ENCODE measurements at regions not wholly inside any gene's neighbourhood (a gene's known extent, or its start where the extent isn't known, plus 50 kb on each side); places are given as distances from the start of the nearest gene placed in this dataset.

DNA sequence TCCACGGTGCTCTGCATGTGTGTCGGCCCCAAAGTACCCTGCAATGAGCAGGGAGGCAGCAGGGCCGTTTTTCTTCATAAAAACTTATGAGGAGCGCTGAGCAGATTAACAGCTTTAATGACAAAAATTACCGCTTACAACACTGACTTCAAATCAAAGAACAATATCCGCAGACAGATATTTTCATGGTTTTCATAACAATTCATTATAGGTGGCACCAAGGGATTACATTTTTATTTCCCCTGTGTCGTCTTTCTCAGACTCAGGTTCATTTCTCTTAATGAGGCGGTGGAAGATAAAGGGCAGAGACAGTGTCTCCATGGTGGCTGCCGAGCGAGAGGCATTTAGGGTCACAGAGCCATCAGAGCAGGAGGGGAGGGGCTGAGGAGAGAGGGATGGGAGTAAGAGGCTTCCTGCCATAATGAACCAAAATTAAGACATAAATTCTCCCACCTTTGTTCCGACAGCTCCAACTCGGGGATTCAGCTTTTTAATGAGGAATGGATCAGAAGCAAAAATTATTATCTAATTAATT is 240.7 kb upstream of the CLINT1 start:
- ATAC-seq = no peak
- no peaks in the 10 kb centered on the region for H3K9me3 ChIP-seq
- H3K4me1 ChIP-seq = no peaks in the 10 kb centered on the region
- H3K27me3 ChIP-seq = no peaks in the 10 kb centered on the region
- H3K4me3 ChIP-seq = no peak overlapping the region
- H3K27ac ChIP-seq = no peak overlapping the region
- H3K36me3 ChIP-seq (replicated peaks in 1 of 2; ENCODE audit: insufficient read depth in 1 of 2, low read depth in 2 of 2) = no peaks in the 10 kb centered on the region
- 67 to 70% methylated on average over 12 of the region's 12 CpGs for WGBS, 2 donors
- intact Hi-C loops (cut with DNase I) = no loop called here
- no peak for DNase-seq
- no peak for TF ChIP-seq POLR2A (IDR thresholded peaks at IDR 0.05)
- TF ChIP-seq, protein P1, sequence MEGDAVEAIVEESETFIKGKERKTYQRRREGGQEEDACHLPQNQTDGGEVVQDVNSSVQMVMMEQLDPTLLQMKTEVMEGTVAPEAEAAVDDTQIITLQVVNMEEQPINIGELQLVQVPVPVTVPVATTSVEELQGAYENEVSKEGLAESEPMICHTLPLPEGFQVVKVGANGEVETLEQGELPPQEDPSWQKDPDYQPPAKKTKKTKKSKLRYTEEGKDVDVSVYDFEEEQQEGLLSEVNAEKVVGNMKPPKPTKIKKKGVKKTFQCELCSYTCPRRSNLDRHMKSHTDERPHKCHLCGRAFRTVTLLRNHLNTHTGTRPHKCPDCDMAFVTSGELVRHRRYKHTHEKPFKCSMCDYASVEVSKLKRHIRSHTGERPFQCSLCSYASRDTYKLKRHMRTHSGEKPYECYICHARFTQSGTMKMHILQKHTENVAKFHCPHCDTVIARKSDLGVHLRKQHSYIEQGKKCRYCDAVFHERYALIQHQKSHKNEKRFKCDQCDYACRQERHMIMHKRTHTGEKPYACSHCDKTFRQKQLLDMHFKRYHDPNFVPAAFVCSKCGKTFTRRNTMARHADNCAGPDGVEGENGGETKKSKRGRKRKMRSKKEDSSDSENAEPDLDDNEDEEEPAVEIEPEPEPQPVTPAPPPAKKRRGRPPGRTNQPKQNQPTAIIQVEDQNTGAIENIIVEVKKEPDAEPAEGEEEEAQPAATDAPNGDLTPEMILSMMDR (IDR thresholded peaks at IDR 0.05) = no peak

DNA sequence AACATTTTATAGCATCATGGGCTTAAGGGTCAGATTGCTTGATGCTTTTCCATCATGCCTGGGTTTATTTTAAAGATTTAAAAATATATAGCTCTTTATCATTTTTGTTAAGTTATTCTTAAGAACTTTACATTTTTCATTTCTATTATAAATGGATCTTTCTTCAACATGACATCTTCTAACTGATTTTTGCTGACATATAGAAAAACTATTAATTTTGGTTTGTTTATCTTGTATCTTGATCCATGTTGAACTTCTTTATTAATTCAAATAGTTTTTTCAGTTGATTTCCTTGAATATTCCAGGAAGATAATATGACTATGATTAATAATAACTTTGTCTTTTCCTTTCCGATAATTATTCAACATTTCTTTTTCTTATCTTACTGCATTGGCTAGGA is 237.9 kb upstream of the CLINT1 start:
- H3K4me3 ChIP-seq = no peak overlapping the region
- DNase-seq = no peak
- WGBS, 2 donors = 91 to 96% methylated on average over 1 of the region's 1 CpG
- TF ChIP-seq, protein P1 (IDR thresholded peaks at IDR 0.05) = no peak
- no peak for TF ChIP-seq POLR2A (IDR thresholded peaks at IDR 0.05)
- H3K27ac ChIP-seq = no peak overlapping the region
- H3K36me3 ChIP-seq (replicated peaks in 1 of 2; ENCODE audit: insufficient read depth in 1 of 2, low read depth in 2 of 2) = no peaks in the 10 kb centered on the region
- H3K27me3 ChIP-seq = no peaks in the 10 kb centered on the region
- no peaks in the 10 kb centered on the region for H3K4me1 ChIP-seq
- ATAC-seq = no peak
- intact Hi-C loops (cut with DNase I) = no loop called here
- no peaks in the 10 kb centered on the region for H3K9me3 ChIP-seq

DNA sequence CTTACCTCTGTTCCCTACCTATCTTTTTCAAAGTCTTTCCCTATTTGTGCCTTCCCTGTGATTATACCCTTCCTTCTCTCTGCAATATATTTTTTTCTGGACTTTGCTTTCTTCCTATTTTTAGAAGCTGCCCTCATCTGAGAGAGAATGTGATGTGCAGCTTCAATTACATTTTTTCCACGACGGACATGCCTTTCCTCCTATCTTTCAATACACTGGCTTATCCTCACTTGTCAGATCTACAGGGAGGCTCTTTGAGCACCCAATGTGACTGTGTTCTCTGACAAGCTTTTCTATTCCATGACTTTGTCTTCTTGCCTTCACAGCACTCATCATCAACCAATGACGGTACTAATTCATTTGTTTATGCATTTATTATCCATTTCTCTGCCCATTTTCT is 227.9 kb upstream of the CLINT1 start:
- WGBS, 2 donors = 54 to 56% methylated on average over 3 of the region's 3 CpGs
- TF ChIP-seq, protein P1 (IDR thresholded peaks at IDR 0.05) = no peak
- no peak for TF ChIP-seq POLR2A (IDR thresholded peaks at IDR 0.05)
- no peak for DNase-seq
- H3K27me3 ChIP-seq = no peaks in the 10 kb centered on the region
- no peaks in the 10 kb centered on the region for H3K9me3 ChIP-seq
- intact Hi-C loops (cut with DNase I) = loop anchor here (10.0 kb wide), 1 partner anchor 1018 kb away; no protein-coding TSS in a partner anchor
- no peak for ATAC-seq
- no peak overlapping the region for H3K27ac ChIP-seq
- no peaks in the 10 kb centered on the region for H3K36me3 ChIP-seq (replicated peaks in 1 of 2; ENCODE audit: insufficient read depth in 1 of 2, low read depth in 2 of 2)
- H3K4me3 ChIP-seq = no peak overlapping the region
- no peaks in the 10 kb centered on the region for H3K4me1 ChIP-seq

DNA sequence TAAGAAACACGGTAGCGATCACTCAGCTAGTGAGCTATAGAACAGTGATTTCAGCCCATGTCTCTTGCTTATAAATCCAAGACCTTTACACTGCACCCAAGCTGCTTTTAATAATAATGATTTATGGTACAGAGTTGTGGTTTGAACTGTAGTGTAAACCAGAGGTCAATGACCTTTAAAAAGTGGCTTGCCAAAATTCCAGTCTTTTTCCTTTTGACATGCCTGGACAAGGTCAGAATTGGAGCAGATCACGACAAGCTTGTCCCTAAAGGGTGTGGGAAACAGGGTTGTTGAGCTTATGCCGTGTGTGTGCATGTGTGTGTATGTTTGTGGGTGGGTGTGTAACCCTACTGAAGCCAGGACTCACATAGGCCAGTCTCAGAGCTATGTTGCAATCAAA is 225.3 kb upstream of the CLINT1 start:
- no peaks in the 10 kb centered on the region for H3K4me1 ChIP-seq
- TF ChIP-seq, protein P1 (IDR thresholded peaks at IDR 0.05) = no peak
- no peak for TF ChIP-seq POLR2A (IDR thresholded peaks at IDR 0.05)
- ATAC-seq (peak; percentile 18), DNase-seq (no peak)
- intact Hi-C loops (cut with DNase I) = loop anchor here (10.0 kb wide), 1 partner anchor 1021 kb away; no protein-coding TSS in a partner anchor
- H3K36me3 ChIP-seq (replicated peaks in 1 of 2; ENCODE audit: insufficient read depth in 1 of 2, low read depth in 2 of 2) = no peaks in the 10 kb centered on the region
- no peaks in the 10 kb centered on the region for H3K9me3 ChIP-seq
- 45 to 49% methylated on average over 4 of the region's 4 CpGs for WGBS, 2 donors
- no peaks in the 10 kb centered on the region for H3K27me3 ChIP-seq
- no peak overlapping the region for H3K27ac ChIP-seq
- H3K4me3 ChIP-seq = no peak overlapping the region

DNA sequence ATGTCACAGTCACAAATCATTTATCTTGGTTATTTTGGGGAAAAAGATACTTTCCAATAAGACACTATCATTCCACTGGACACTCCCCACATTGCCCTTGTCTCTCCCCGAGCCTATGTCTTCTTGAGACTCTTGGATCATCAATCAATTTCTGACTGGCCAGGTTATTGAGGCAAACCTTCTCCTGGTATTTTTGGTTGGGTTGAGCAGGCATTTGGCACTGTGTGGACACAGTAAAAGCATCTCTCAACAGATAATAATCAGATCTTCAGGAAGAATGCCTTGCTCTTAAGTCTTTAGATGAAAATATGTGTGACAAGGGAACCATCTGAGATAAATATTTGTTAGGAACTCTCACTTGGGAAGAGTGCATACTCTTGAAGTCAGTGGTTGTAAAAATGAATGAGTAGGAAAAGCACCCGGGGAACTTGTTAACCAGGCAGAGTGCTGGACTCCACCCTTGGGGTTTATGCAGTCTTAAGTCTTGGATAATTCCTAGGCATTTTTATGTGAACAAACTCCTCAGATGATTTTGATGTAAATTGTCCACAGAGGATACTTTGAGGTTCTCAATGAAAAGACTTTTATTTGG is 223.8 kb upstream of the CLINT1 start:
- H3K27me3 ChIP-seq = no peaks in the 10 kb centered on the region
- no peak overlapping the region for H3K27ac ChIP-seq
- WGBS, 2 donors = 74 to 76% methylated on average over 2 of the region's 2 CpGs
- no peaks in the 10 kb centered on the region for H3K9me3 ChIP-seq
- no peaks in the 10 kb centered on the region for H3K36me3 ChIP-seq (replicated peaks in 1 of 2; ENCODE audit: insufficient read depth in 1 of 2, low read depth in 2 of 2)
- TF ChIP-seq, protein P1 (IDR thresholded peaks at IDR 0.05) = no peak
- no peak for TF ChIP-seq POLR2A (IDR thresholded peaks at IDR 0.05)
- H3K4me1 ChIP-seq = no peaks in the 10 kb centered on the region
- no peak for DNase-seq
- ATAC-seq = no peak
- no peak overlapping the region for H3K4me3 ChIP-seq
- intact Hi-C loops (cut with DNase I) = loop anchor here (10.0 kb wide), 1 partner anchor 1022 kb away; no protein-coding TSS in a partner anchor
